Activated CD4-positive, alpha-beta T cell treated with anti-CD3 and anti-CD28 coated beads, Interleukin-2, amount 50 U/mL, for 16 hours (primary cell): ENCODE measurements at regions not wholly inside any gene's neighbourhood (a gene's known extent, or its start where the extent isn't known, plus 50 kb on each side); places are given as distances from the start of the nearest gene placed in this dataset.
"Not testable (repeated sequence)": the region's sequence is repeated elsewhere in the genome, so short reads cannot be mapped to it uniquely, and the experiment has no call there.

Experiments used
- DNase-seq: peaks from one replicate; pipeline ENCODE4 v3.0.0-alpha.2; 2020

DNA sequence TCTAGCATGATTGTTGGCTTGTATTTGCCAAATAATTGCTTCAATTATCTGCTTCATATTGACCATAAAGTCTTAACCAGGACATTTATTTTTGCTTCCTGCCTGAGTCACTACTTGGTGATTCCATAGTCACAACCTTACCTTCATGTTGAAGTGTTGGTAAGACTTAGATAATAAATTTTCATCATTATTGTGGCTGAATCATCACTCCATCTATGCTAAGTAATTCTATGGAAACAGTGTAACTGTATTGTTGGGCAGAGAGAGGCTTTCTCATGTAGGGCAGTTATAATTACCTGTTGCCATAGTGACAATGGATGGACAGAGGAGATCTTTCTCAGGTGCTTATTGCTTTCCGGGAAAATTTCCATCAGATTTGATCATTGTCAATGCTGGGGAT lies 330.7 kb upstream of the LRRC3B start:
- no peak for DNase-seq

DNA sequence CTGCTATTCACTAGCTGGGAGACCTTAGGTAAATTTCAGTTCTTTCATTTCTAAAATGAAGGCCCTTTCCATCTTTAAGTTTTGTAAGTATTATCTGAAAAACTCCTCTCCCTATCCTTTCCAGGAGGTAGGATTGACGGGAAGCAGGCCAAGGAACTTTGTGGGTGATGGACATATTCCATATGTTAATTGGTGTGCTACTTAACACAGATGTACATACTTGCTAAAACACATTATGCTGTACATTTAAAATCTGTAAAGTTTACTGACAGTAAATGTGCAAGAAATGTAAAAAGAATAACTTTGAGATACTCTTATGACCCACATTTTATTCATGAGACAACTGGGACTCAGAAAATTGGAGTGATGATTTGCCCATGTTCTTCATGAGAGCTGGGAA lies 329.8 kb upstream of the LRRC3B start:
- no peak for DNase-seq

DNA sequence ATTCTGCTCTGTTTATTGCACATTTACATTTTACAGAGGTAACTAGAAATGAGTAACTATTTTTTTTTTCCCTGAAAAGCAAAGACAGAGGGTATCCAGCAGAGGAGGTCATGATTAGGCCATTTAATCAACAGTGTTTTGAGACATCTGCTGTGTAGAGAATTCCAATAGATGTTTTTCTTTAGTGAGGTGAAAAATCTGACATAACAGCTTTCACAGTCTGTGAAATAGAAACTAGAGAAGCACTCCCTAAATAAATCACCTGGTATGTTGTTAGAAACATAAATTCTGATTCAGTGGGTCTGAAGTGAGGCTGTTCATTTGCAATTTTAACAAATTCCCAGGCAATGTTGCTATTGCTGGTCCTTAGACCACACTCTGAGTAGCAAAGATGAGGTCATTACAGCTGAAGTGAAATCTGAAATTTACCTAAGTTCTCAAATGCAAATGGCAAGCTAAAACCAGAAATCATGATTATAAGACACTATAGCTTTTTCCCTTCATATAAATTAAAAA lies 329.2 kb upstream of the LRRC3B start:
- DNase-seq = no peak

DNA sequence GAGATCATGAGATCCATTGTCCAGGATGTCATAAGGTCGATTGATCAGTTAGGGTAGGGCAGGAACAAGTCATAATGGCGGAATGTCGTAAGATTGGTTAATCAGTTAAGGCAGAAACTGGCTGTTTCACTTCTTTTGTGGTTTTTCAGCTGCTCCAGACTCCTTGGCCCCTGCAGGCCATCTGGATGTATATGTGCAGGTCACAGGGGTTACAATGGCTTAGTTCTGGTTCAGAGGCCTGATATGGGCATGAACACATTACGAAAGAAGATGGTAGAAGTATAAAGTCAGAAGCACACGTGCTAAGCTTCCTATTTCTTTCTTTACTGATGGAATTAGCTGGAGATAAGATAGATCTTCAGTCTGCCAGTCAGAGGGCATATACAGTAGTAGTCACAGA lies 315.4 kb upstream of the LRRC3B start:
- DNase-seq = no peak

DNA sequence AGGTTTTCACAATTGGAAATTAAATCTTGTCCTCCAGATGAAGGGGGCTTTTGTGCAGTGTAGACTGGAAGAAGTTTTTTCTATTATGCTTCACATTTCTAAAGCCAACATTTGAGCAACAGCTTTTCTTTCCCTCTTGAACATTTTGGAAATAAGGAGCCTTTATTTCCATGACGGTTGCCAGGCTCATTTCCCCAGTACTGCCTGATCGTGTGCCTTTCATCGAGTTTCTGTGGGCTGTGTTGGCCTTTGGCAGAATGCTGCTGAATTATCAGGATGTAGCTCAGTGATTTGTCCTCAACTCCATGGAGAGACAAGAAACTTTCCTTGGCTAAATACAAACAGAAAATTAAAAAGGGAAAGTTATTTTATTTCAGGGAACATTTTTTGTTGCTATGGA lies 314.8 kb upstream of the LRRC3B start:
- no peak for DNase-seq

DNA sequence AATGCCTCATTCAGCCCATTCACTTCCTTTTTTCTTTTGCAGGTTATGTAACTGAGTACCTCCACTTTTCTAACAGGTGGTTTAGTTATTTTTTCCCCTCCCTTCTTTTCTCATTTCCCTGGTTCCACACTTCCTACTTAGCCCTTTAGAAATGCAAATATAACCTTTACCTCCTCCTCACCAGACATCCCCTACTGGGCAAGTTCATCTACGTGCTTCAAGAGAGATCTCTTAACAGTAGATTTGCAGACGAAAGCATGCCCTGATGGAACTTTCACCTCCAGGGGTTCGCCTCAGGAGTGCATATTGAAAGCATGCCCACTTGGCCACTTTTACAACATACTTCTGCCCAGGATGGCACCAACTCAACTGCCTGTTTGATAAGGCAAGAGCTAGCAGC lies 314.1 kb upstream of the LRRC3B start:
- DNase-seq = no peak

DNA sequence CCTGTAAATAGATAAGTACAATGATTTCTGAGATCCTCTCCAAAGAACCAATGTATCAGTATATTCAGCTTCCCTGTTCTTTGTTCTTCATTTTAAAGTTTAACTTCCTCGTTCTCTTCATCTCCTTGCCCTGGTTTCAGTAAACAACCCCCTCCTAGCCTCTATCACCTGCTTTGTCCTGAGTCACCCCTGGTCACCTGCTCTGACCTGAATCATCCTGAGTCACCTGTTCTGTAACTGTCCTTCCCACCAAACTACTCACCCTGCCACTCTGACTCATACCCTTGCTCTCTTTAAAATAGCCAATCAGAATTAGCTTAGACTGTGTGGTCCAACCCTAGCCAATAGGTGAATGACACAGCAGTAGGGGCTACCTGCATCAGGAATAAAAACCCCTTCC lies 313.0 kb upstream of the LRRC3B start:
- not testable (repeated sequence) for DNase-seq

DNA sequence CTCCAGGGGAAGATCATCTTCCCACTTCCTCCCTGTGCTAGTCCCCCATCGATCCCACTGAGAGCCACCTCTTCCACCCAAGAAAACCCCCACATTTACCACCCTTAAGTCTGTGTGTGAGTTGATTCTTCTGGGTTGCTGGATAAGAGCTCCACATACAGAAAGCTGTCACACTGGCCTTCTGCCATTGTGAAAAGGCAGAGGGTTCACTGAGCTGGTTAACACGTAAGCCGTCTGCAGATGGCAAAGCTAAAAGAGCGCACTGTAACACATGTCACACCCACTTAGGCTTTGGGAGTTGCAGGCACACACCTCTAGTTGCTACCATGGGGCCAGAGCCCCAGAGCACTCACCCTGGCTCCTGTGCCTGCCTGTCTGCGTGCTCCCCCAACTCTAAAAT lies 309.8 kb upstream of the LRRC3B start:
- no peak for DNase-seq

DNA sequence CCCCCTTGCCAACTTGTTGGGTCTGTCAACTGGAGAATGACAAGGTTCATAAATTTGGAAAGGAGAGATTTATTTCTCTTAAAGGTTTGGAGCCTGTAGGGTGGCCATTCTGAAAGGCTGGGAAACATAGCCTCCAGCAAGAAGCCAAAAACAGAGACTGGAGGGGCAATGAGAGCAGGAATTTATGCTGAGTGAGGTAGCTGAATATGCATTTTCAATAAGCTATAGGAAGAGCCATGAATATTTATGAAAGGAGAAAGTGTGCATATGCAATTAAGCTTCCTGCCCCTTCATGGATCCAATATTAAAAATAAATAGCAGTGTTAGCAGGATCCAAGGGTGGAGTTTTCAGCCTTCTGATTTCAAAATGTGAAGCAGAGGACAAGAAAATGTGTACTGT lies 306.1 kb upstream of the LRRC3B start:
- no peak for DNase-seq

DNA sequence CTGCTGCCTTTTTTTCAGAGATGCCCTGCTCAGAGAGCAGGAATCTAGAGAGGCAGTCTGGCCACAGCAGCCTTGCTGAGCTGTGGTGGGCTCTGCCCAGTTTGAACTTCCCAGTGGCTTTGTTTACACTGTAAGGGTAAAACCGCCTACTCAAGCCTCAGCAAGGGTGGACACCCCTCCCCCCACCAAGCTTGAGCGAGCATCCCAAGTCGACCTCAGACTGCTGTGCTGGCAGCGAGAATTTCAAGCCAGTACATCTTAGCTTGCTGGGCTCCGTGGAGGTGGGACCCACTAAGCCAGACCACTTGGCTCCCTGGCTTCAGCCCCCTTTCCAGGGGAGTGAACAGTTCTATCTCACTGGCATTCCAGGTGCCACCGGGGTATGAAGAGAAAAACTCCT lies 298.8 kb upstream of the LRRC3B start:
- DNase-seq = not testable (repeated sequence)

DNA sequence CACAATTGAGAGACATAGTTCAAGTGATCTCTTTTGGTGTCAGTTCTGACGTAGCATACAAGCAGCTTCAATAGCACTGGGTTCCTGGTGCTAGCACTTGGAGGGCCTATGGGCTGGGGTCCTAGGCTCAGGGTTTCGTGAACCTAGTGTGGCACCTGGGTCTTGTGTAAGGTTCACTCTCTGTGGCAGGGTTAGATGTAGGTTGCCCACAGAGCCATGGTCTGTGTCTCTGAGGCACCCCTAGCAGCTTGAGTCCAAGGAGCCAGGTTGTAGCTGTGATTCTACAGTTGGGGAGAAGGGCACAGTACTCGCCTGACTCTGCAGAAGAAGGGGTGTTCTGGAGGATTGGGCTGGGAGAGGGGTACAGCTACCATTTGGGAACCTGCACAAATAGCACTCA lies 282.6 kb upstream of the LRRC3B start:
- no peak for DNase-seq

DNA sequence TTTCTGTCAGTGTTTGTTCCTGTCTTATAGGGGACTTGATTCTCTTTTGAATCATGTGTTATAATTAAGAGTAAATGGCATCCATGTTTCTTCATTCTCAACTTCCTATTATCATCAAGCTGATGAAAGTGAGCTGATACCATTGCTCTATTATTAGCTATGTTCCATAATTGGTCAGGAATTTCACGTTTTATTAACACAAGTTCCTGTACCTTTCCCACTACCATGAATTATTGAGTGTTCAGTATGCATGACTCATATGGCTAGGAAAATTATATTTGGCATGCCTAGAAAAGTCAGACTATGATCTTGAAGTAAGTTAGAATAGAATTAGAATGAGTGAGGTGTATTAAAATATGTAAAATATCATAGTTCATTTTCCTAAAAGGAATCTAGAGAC lies 278.9 kb upstream of the LRRC3B start:
- no peak for DNase-seq

DNA sequence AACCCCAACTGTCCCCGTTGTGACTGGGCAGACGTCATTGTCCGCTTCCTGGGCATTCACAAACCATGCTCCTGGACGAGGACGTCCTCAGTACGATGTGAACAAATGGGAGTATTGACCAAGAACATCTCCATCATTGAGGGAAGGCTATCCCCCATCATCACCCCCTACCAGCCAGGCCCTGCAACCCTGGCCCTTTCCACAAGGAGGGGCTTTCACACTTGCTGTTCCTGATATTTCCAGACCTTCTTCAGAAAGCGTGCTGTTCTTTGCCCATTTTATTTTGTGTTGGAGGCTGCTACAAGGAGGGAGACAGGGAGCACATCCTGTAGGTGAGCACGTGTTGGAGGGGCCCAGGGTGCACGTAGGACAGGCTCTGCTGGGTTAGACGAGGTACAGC lies 277.0 kb upstream of the LRRC3B start:
- DNase-seq = no peak

DNA sequence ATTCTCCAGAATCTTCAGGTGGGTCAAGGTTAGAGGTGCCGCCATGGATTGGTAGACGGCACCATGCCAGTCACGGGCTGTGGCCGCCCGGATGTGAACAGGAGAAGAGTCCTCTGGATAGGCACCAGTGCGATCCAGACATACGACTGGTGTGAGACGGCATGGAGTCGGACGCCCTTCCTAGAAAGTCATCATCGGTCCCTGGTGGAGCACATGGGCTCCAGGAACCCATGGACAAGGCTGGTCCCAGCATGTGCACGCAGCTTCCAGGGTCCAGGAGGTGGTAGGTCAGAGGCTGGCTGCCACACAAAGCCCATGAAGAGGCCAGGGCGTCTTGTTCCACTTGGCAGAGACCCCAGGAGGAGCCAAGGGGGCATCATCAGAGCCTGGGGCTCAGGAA lies 276.1 kb upstream of the LRRC3B start:
- DNase-seq = no peak

DNA sequence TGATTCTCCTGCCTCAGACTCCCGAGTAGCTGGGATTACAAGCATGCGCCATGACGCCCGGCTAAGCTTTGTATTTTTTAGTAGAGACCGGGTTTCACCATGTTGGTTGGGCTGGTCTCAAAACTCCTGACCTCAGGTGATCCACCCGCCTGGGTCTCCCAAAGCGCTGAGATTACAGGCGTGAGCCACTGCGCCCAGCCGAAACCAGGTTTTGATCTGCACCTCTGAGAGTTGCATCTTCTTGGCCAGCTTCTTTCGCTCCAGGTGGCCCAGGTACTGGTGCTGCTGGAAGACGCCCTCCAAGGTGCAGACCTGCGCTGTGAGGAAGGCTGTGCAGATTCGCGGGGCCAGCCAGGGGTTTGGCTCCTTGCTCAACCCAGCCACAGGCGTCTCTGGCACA lies 275.4 kb upstream of the LRRC3B start:
- DNase-seq = no peak

DNA sequence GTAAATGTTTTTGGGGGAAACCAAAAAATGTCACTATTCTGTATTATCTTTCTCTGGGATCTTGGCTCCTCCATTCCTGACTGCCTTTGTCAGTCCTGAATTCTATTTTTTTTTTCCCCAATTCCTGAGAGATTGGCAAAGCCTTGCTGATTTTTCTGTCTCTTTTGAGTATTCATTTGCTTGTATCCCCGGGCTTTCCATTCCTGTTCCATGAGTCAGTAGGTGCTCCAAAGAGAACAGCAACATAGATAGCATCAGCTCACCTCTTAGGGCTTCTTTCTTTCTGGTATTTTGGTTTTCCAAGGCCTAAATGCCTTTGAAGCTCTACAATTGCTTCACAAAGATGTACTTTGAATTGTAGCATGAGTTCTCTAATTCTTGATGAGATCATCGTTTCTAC lies 271.7 kb upstream of the LRRC3B start:
- DNase-seq = no peak

DNA sequence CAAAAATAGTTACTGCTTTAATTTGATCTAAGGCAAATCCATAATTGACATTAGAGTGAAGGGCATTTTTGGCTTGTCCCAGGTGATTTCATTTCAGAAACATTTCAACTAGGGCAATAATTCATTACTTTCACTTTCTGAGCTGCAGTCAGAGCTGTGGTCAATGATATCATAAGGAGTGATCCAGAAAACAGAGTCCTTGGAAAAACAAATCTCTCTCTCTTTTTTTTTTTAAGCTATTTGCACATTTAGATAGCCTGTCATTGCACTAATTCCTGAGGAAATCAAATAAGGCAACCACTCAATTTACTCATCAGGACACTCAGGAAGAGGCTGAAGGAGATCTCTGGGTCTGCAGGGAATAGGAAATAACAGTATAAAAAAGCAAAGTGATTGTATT lies 269.5 kb upstream of the LRRC3B start:
- DNase-seq = no peak

DNA sequence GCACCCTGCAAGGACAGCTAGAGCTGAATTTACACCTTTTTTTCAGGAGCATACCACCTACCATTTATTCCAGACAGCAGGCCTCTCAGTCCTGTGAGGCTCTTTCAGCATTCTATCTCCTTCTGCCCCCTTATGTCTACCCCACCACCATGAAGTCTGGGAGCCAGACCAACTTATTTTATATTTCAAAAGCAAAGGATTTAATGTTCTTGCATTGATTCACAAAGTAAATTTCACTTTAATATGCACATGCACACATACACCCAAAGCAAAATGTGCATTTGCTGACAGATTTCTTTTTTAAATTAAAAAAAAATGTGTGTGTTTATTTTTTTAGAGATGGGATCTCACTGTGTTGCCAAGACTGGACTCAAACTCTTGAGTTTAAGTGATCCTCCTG lies 264.2 kb upstream of the LRRC3B start:
- no peak for DNase-seq

DNA sequence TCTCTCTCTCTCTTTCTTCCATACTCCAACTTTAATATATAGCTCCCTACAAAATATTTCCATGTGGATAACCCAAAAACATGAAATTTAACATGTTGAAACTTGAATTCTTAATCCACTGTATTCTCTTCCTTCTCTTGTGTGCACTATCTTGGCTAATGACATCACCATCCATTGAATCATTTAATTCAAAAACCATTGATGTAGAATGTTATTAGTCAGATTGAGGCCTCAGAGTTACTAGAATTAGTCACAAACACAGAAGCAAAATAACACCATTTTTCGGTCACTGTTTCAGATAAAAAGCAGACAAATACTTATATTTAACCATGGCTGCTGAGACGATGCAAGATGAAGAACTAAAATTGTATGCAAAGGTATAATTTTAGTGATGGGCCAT lies 256.9 kb upstream of the LRRC3B start:
- no peak for DNase-seq

DNA sequence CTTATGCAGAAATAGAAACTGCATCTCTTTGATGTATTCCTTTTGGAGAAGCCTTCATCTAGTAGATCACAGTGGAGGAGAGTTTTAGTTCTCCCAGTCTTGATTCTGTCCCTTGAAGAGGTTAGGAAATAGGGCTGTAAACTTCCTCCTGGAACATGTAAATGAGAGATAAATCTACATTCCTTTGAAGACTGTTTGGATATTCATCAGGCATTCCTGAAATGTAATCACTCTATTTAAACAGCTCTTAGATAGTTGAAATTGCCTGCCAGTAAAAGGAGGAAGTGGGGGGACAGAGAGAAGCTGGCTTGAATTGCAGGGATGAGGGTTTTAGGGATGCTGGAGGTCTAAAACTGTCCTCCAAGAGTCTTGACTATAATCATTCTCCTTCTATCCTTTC lies 254.3 kb upstream of the LRRC3B start:
- DNase-seq = no peak

DNA sequence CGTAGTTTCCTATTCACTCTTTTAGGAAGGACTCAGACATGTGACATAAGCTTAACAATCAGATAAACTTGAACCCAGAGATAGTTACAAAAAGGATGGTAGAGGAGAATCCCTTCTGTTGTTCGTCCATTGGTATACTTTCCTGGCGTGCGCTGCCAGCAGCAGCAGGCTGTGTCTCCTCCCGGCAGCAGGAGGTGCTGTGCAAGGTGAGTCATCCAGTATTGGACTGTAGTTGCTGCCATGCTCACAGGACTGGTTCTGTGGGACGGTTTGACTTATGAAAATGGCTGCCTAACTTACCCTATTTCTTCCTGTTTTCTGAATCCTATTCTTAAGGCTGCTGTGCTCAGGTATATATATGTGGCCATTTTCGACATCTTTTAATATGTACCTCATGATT lies 253.4 kb upstream of the LRRC3B start:
- no peak for DNase-seq

DNA sequence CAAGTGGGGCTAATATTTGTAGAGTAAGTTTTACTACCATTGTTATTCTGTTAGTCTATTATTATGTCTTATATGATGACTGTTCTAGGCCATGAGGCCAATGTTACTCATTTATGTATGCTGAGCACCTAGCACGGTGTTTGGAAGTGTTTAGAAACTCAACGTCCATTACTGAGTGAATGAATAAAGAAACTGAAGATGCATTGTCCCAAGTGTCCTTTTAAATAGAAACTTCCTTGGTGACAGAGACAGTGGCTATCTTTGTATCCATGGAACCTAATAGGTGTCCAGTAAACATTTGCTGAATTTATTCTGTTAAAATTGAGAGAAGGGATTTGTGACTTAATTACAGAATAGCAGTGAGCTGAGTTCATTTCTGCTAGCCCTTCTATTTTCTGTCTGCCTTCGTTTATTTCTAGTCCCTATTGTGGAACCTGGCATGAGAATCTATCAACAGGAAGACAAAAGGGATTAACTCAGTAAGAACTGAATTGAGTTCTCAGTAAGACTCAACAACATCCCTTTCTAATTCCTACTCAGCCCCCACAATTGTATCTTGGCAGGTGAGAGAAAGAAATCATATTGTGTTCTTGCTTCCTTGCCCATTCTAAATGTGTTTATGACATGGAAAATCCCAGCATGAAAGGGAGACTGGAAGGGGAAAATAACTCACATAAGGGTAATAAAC lies 246.6 kb upstream of the LRRC3B start:
- DNase-seq = no peak

DNA sequence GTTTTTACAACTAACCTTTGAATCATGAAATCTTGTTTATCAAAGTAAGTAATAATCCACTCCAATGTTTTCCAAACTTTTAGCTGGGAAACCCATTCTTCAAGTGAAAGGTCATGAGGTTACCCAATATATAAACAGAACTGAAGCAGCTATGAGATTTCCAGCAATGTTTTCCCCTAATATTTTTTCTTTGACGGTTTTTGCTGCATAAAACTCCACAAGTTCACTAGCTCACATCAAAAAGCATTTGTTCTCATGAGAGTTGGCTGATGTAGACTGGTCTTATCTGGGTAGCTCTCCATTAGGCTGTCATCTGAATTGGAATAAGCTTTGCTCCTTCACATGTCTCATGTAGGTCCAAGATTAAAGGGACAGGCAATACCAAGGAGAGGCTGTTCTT lies 241.2 kb upstream of the LRRC3B start:
- DNase-seq = no peak

DNA sequence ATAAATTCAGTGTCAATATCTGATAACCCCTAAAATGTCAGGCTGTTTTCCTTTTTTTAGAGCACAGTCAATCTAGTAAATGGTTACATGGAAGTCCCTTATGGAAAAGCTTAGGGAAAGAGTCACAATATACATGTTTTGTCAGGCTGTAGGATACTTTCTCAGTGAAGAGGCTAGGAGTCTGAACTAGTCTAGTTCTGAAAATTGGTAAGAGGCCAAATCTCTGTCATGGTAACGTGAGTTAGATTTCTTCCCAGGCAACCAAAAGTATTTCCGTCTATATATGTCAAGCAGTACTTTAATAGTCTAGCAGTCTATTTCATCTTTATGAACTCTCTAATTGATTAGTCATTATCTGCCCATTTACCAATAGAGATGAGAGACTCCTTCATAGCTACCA lies 215.9 kb upstream of the LRRC3B start:
- no peak for DNase-seq

DNA sequence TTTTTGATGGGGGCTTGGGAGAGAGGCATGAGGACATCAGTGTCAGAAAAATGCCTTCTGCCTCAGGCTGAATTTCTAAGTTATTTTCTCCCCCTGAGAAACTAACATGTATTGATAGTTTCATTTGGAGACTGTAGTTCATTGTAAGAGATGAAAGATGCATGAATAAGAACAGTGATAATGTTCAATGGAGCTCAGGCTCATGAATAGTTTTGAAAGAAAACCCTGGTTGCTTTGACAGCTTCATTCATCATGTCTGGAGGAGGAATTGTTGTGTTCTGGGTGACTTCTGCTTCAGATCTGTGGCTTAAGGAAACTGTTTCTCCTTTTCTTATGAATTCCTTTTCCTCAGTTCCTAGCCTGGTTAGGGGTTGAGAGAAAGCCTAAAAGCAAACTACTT lies 204.0 kb upstream of the LRRC3B start:
- no peak for DNase-seq

DNA sequence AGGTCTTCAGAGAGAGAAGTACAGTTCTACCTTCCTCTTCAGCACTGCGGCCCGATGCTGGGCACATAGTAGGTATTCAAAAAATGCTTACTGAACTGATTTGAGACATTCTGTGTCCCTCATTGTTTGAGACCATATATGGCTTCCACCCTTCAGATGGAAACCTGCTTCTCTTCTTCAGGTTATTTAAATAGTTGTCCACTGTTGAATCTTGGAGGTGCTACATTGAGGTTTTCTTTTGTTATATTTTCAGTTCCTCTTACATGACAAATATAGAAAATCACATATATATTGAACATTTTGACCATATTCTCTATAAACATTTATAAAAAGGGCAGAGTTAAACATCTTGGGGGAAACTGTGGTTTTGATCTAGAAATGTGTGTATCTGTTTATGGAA lies 200.2 kb upstream of the LRRC3B start:
- no peak for DNase-seq
